ENCODE measurements at regions not wholly inside any gene's neighbourhood (a gene's known extent, or its start where the extent isn't known, plus 50 kb on each side); places are given as distances from the start of the nearest gene placed in this dataset.

DNA sequence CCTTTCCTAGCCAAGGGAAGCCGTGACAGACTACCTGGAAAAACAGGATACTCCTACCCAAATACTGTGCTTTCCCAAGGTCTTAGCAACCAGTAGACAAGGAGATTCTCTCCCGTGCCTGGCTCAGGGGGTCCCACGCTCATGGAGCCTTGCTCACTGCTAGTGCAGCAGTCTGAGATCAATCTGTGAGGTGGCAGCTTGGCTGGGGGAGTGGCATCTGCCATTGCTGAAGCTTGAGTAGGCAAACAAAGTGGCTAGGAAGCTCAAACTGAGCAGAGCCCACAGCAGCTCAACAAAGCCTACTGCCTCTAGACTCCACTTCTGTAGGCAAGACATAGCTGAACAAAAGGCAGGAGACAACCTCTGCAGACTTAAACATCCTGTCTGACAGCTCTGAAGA, 177.1 kb downstream of the PARM1 start:
- DNase-seq (ENCODE audit: low read depth): no peak

DNA sequence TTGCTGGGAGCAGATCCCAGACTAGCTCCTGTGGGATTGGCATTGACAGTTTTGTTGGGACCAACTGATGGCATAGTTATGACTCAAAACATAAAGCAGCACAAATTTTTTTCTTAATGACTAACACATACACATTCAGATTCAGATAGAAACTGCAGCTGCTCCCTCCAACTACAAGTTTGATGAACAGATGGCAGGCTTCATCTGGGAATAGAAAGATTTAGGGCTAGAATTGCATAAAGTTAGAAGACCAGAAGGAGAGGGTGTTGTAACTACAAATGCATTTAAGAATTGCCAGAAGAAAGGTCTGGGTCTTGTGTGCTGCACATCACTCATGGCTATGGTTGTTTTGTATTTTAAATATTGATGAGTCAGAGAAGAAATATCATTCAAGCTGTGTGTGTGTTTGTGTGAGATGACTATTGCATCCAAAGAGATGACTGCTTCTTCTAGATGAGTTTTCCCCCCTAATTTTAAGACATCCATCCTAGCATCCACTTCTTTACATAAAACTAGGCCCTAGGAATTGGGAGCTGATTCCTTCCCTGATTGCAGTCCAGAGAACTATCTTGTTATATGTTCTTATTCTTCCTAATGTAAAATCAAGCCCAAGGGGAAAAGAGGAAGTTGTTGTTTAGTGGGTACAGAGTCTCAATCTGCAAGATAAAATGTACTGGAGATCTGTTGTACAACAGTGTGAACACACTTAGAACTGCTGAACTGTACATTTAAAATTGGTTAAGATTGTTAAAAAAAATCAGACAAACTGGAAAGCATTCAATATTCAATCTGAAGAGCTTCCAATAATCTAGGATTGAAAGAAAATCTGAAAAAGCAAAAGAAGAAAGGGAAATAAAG, 175.1 kb downstream of the PARM1 start:
- no peak for DNase-seq (ENCODE audit: low read depth)

DNA sequence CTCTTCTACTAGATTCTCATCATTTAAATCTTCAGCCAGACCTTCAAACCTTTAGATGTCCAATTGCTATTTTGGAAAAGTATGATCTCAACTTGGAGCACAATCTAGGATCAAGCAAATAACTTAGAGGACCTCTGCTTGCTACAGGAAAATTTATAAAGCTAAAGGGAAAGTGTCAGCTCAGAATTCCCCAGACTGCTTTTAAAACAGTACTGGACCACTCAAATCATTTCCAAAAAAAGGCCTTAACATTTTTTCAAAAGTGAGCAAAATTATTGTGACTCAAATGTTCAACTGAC, 169.8 kb downstream of the PARM1 start:
- no peak for DNase-seq (ENCODE audit: low read depth)

DNA sequence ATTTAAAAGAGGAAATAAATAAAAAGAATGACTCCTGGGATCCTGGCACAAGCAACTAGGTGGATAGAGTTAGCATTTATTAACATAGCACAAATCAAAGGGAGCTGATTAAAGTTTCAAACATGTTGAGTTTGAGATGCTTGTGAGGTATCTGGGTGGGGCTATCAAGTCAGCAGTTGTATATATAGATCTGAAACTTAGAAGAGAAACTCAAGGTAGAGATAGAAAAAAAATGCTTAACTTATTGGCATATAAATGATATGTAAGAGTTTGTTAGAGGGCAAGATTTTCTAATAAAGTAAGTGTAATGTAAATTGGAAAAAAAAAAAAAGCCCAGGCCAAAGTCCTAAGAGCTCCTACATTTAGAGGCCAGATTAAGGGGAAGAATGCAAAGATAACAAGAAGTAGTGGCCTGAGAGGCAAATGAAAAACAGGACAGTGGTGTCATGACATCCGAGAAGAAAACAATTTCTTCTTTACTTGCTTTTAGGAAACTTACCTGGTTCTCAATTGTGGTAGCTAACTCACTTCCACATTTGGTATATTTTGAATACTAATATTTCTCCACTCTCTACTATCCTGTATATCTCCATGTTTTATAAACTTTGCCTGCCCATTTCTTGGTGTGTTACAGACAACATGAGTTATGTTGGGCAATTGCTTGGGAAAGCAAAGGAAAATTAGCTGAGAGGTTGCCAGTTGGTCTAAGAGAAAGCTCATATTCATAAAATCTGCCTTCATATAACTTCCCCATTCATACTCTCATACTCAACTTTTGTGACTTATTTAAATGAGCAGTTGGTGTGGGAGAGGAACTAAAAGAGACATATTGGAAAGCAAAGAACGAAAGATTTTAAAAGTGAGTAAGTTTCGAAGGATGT, 169.2 kb downstream of the PARM1 start:
- DNase-seq (ENCODE audit: low read depth): no peak
